Ovary (tissue), 3 donors: ENCODE measurements at regions not wholly inside any gene's neighbourhood (a gene's known extent, or its start where the extent isn't known, plus 50 kb on each side); places are given as distances from the start of the nearest gene placed in this dataset.

Experiments used
- EP300 ChIP-seq: sonication (generic); formaldehyde crosslinking; IDR thresholded peaks from one replicate; pipeline ENCODE4 v1.6.1; 2017; ENCODE audit warnings: antibody characterized with exemption
- POLR2A ChIP-seq: fragments of 450-650 bp; IDR thresholded peaks from one replicate; pipeline ENCODE4 v1.6.1; 2017; ENCODE audit warnings: antibody characterized with exemption, mild to moderate bottlenecking, moderate library complexity
- TF ChIP-seq, protein P1 (sequence below), 3 donors: fragments of 450-650 bp in 2 of 3; fragments of 200-600 bp in 1 of 3; IDR thresholded peaks; one replicate each; pipeline versions ENCODE4 v1.5.1 to v1.8.0; 2016 to 2022; ENCODE audit warnings: antibody characterized with exemption in 3 of 3, mild to moderate bottlenecking in 1 of 3
- donor health status: DM: no; HTN: no; CAD: no.

DNA sequence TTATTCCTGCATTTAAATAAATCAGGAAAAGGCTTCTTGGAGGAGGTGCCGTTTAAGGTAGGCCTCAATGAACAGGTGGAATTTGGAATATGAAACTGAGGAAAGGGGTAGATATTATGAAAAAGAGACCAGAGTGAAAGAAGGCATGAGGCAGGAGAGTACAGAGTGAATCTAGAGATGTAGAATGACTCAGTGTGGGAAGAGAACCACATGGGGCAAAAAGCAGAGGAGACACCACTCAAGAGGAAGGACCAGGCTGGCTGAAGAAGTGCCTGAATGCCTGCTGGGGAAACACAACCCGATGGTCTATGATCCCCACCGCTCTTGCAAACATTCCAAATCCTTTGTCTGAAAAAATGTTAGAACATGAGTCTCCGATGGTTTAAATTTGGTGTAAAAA, 1134.1 kb downstream of the VRK1 start:
- TF ChIP-seq, protein P1, sequence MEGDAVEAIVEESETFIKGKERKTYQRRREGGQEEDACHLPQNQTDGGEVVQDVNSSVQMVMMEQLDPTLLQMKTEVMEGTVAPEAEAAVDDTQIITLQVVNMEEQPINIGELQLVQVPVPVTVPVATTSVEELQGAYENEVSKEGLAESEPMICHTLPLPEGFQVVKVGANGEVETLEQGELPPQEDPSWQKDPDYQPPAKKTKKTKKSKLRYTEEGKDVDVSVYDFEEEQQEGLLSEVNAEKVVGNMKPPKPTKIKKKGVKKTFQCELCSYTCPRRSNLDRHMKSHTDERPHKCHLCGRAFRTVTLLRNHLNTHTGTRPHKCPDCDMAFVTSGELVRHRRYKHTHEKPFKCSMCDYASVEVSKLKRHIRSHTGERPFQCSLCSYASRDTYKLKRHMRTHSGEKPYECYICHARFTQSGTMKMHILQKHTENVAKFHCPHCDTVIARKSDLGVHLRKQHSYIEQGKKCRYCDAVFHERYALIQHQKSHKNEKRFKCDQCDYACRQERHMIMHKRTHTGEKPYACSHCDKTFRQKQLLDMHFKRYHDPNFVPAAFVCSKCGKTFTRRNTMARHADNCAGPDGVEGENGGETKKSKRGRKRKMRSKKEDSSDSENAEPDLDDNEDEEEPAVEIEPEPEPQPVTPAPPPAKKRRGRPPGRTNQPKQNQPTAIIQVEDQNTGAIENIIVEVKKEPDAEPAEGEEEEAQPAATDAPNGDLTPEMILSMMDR (IDR thresholded peaks at IDR 0.05): no peak
- no peak for TF ChIP-seq POLR2A
- TF ChIP-seq EP300: no peak
